Endothelial cell (in vitro differentiated cells): ENCODE measurements at regions not wholly inside any gene's neighbourhood (a gene's known extent, or its start where the extent isn't known, plus 50 kb on each side); places are given as distances from the start of the nearest gene placed in this dataset.

Experiments used
- DNase-seq: peaks from one replicate; pipeline ENCODE4 v3.0.0; 2021; ENCODE audit warnings: low spot score
- H3K27ac Mint-ChIP-seq: one replicate; pipeline ENCODE4 v1.8.0; 2021; ENCODE audit warnings: mixed read lengths, inconsistent platforms; ENCODE audit not compliant: unreplicated experiment
- H3K27me3 Mint-ChIP-seq: one replicate; pipeline ENCODE4 v1.8.0; 2021; ENCODE audit warnings: mild to moderate bottlenecking, moderate library complexity, mixed read lengths, inconsistent platforms; ENCODE audit not compliant: unreplicated experiment
- H3K36me3 Mint-ChIP-seq: one replicate; pipeline ENCODE4 v1.8.0; 2021; ENCODE audit warnings: mild to moderate bottlenecking, low read depth, mixed read lengths, inconsistent platforms; ENCODE audit not compliant: unreplicated experiment
- H3K4me1 Mint-ChIP-seq: one replicate; pipeline ENCODE4 v1.8.0; 2021; ENCODE audit warnings: mild to moderate bottlenecking, mixed read lengths, inconsistent platforms; ENCODE audit not compliant: unreplicated experiment
- H3K4me3 Mint-ChIP-seq: one replicate; pipeline ENCODE4 v1.8.0; 2021; ENCODE audit warnings: mild to moderate bottlenecking, mixed read lengths, inconsistent platforms; ENCODE audit not compliant: unreplicated experiment
- H3K9me3 Mint-ChIP-seq: one replicate; pipeline ENCODE4 v1.8.0; 2021; ENCODE audit warnings: mixed read lengths, inconsistent platforms; ENCODE audit not compliant: unreplicated experiment
- CTCF ChIP-seq: fragments of 200-600 bp; sonication (generic); IDR thresholded peaks from one replicate; pipeline ENCODE4 v1.5.0; 2021; ENCODE audit warnings: antibody characterized with exemption; ENCODE audit not compliant: unreplicated experiment

- no peaks in the 10 kb centered on the region for H3K36me3 Mint-ChIP-seq
- no peaks in the 10 kb centered on the region for H3K27me3 Mint-ChIP-seq
- TF ChIP-seq CTCF = no peak
- no peak for DNase-seq
- H3K4me3 Mint-ChIP-seq = no peak overlapping the region
- no peak overlapping the region for H3K27ac Mint-ChIP-seq
- H3K4me1 Mint-ChIP-seq = no peaks in the 10 kb centered on the region
- no peaks in the 10 kb centered on the region for H3K9me3 Mint-ChIP-seq
Measured at GRCh38 chr12:91307957-91308670, 125.5 kb upstream of the DCN start.

- Mint-ChIP-seq H3K27me3 (peaks cover 1% of the 10 kb centered on the region), H3K27ac (no peak overlapping the region), H3K36me3 (no peaks in the 10 kb centered on the region), H3K9me3 (no peaks in the 10 kb centered on the region), H3K4me3 (no peak overlapping the region), H3K4me1 (no peaks in the 10 kb centered on the region)
- DNase-seq = no peak
- TF ChIP-seq CTCF = no peak
Measured at GRCh38 chr12:91290354-91290753, 107.7 kb upstream of the DCN start.

GRCh38 chr12:91289906-91290305 lies 107.3 kb upstream of the DCN start:
- Mint-ChIP-seq H3K9me3 (no peaks in the 10 kb centered on the region), H3K36me3 (no peaks in the 10 kb centered on the region), H3K4me1 (no peaks in the 10 kb centered on the region), H3K27ac (no peak overlapping the region), H3K4me3 (no peak overlapping the region), H3K27me3 (peaks cover 1% of the 10 kb centered on the region)
- no peak for TF ChIP-seq CTCF
- DNase-seq = no peak

GRCh38 chr12:91289072-91289471 lies 106.5 kb upstream of the DCN start:
- no peaks in the 10 kb centered on the region for H3K9me3 Mint-ChIP-seq
- H3K27me3 Mint-ChIP-seq = peaks cover 1% of the 10 kb centered on the region
- no peak overlapping the region for H3K4me3 Mint-ChIP-seq
- DNase-seq = no peak
- no peaks in the 10 kb centered on the region for H3K36me3 Mint-ChIP-seq
- H3K4me1 Mint-ChIP-seq = no peaks in the 10 kb centered on the region
- no peak overlapping the region for H3K27ac Mint-ChIP-seq
- TF ChIP-seq CTCF = no peak

- TF ChIP-seq CTCF = no peak
Measured at GRCh38 chr12:91287753-91288152, 105.1 kb upstream of the DCN start.

More at GRCh38 chr12:91287753-91288152, 105.1 kb upstream of the DCN start:
- Mint-ChIP-seq H3K36me3 (no peaks in the 10 kb centered on the region), H3K27ac (no peak overlapping the region), H3K27me3 (peaks cover 1% of the 10 kb centered on the region), H3K9me3 (no peaks in the 10 kb centered on the region), H3K4me1 (no peaks in the 10 kb centered on the region), H3K4me3 (no peak overlapping the region)
- DNase-seq = no peak
